G401.6 (cell line): ENCODE measurements at regions not wholly inside any gene's neighbourhood (a gene's known extent, or its start where the extent isn't known, plus 50 kb on each side); places are given as distances from the start of the nearest gene placed in this dataset.

Experiments used
- FAIRE-seq: peaks from 2 replicates; lab custom pipeline; 2012; peaks lifted over from hg19 to GRCh38; lab: Jason Lieb, UNC

- no peak for FAIRE-seq
Measured at GRCh38 chr7:16137944-16138343, 283.4 kb downstream of the CRPPA start.

GRCh38 chr7:16136896-16137295 is 284.4 kb downstream of the CRPPA start:
- FAIRE-seq = no peak

- no peak for FAIRE-seq
Measured at GRCh38 chr7:16135658-16136057, 285.7 kb downstream of the CRPPA start.

GRCh38 chr7:16130111-16131110 is 290.9 kb downstream of the CRPPA start:
- no peak for FAIRE-seq

GRCh38 chr7:16129431-16130110 is 291.8 kb downstream of the CRPPA start:
- FAIRE-seq = no peak

GRCh38 chr7:16123117-16123770 is 298.1 kb downstream of the CRPPA start:
- FAIRE-seq = no peak

- peak; percentile 42 for FAIRE-seq
Measured at GRCh38 chr7:16121876-16122390, 299.4 kb downstream of the CRPPA start.

GRCh38 chr7:16115374-16115773 is 306.0 kb downstream of the CRPPA start:
- FAIRE-seq = no peak

- no peak for FAIRE-seq
Measured at GRCh38 chr7:16114633-16115032, 306.7 kb downstream of the CRPPA start.

GRCh38 chr7:16114071-16114470 is 307.3 kb downstream of the CRPPA start:
- no peak for FAIRE-seq

- peak; percentile 17 for FAIRE-seq
Measured at GRCh38 chr7:16113058-16113457, 308.3 kb downstream of the CRPPA start.

- FAIRE-seq = no peak
Measured at GRCh38 chr7:16106869-16107268, 314.5 kb downstream of the CRPPA start.

GRCh38 chr7:16106300-16106699 is 315.0 kb downstream of the CRPPA start:
- FAIRE-seq = no peak

GRCh38 chr7:16099302-16099849 is 322.0 kb downstream of the CRPPA start:
- FAIRE-seq = no peak

GRCh38 chr7:16098585-16099179 is 322.7 kb downstream of the CRPPA start:
- FAIRE-seq = peak; percentile 19

- FAIRE-seq = no peak
Measured at GRCh38 chr7:16098058-16098457, 323.3 kb downstream of the CRPPA start.

GRCh38 chr7:16095171-16095950 is 326.0 kb downstream of the CRPPA start:
- no peak for FAIRE-seq

GRCh38 chr7:16094651-16095050 is 326.7 kb downstream of the CRPPA start:
- no peak for FAIRE-seq

GRCh38 chr7:16092711-16093110 is 328.6 kb downstream of the CRPPA start:
- no peak for FAIRE-seq

GRCh38 chr7:16091701-16092310 is 329.5 kb downstream of the CRPPA start:
- FAIRE-seq = no peak

- no peak for FAIRE-seq
Measured at GRCh38 chr7:16089801-16090200, 331.5 kb downstream of the CRPPA start.
